H1 (cell line): ENCODE measurements at regions not wholly inside any gene's neighbourhood (a gene's known extent, or its start where the extent isn't known, plus 50 kb on each side); places are given as distances from the start of the nearest gene placed in this dataset.

ENCODE experiments used
- CTCF ChIA-PET: fragments of 300-600 bp; sonication (Branson Sonifier 250); formaldehyde crosslinking; loops from one replicate; lab custom pipeline; 2021; ENCODE audit not compliant: partially characterized antibody; lab: Charles Lee
- POLR2A ChIA-PET: fragments of 300-600 bp; sonication (Branson Sonifier 250); formaldehyde crosslinking; loops from one replicate; lab custom pipeline; 2021; ENCODE audit warnings: inconsistent platforms; ENCODE audit not compliant: partially characterized antibody; lab: Charles Lee
- DNase-seq, 2 experiments: peaks; one replicate each; pipeline versions ENCODE4 v3.0.0 to v3.0.0-alpha.2; 2010 to 2022; ENCODE audit warnings: low spot score in 2 of 2, low read depth in 1 of 2, mixed read lengths in 1 of 2
- FAIRE-seq: peaks from 2 replicates; lab custom pipeline; 2011; peaks lifted over from hg19 to GRCh38; lab: Jason Lieb, UNC
- H2AFZ ChIP-seq: 2 replicates; pipeline ENCODE4 v1.8.1; 2012; ENCODE audit warnings: low read length, inconsistent platforms
- H2AK5ac ChIP-seq: 2 replicates; pipeline ENCODE4 v1.6.1; 2013; ENCODE audit warnings: low read depth, low read length
- H2BK120ac ChIP-seq: replicated peaks from 2 replicates; pipeline ENCODE3; 2013; ENCODE audit warnings: low read depth, low read length, inconsistent platforms
- H2BK12ac ChIP-seq: 2 replicates; pipeline ENCODE4 v1.6.1; 2013; ENCODE audit warnings: low read depth, low read length
- H2BK15ac ChIP-seq: 2 replicates; pipeline ENCODE4 v1.6.1; 2013; ENCODE audit warnings: low read length
- H2BK20ac ChIP-seq: 2 replicates; pipeline ENCODE4 v1.6.1; 2013; ENCODE audit warnings: low read length
- H2BK5ac ChIP-seq: 2 replicates; pipeline ENCODE4 v1.6.1; 2013; ENCODE audit warnings: low read depth, low read length
- H3K14ac ChIP-seq: 2 replicates; pipeline ENCODE4 v1.6.1; 2013; ENCODE audit warnings: inconsistent platforms; ENCODE audit not compliant: insufficient read length
- H3K18ac ChIP-seq: 2 replicates; pipeline ENCODE4 v1.6.1; 2013; ENCODE audit warnings: low read length; ENCODE audit errors: extremely low read depth
- H3K23ac ChIP-seq: 2 replicates; pipeline ENCODE4 v1.6.1; 2013; ENCODE audit warnings: inconsistent platforms; ENCODE audit not compliant: insufficient read length
- H3K23me2 ChIP-seq: 2 replicates; pipeline ENCODE4 v1.6.1; 2013; ENCODE audit warnings: low read depth, low read length
- H3K27ac ChIP-seq: 2 replicates; pipeline ENCODE4 v1.6.1; 2011; ENCODE audit warnings: low read depth, low read length, inconsistent platforms
- H3K27me3 ChIP-seq, 4 experiments: replicated peaks in 1 of 4; 1 replicate in 1 of 4; 2 replicates in 3 of 4; pipeline versions ENCODE4 v1.6.1 to v1.8.1; 2011 to 2013; ENCODE audit warnings: low read length in 3 of 4, mild to moderate bottlenecking in 3 of 4, inconsistent platforms in 2 of 4, mixed read lengths in 2 of 4, moderate library complexity in 1 of 4; ENCODE audit not compliant: control insufficient read depth in 3 of 4, insufficient read depth in 3 of 4; ENCODE audit errors: extremely low read depth in 1 of 4
- H3K36me3 ChIP-seq, 4 experiments: 2 replicates each; pipeline versions ENCODE4 v1.6.1 to v1.8.1; 2011 to 2013; ENCODE audit warnings: mild to moderate bottlenecking in 4 of 4, low read length in 3 of 4, moderate library complexity in 2 of 4, control low read depth in 1 of 4, inconsistent platforms in 1 of 4; ENCODE audit not compliant: insufficient read depth in 4 of 4, control insufficient read depth in 2 of 4
- H3K4ac ChIP-seq: replicated peaks from 2 replicates; pipeline ENCODE3; 2013; ENCODE audit warnings: low read length, low read depth, mixed read lengths, inconsistent platforms; ENCODE audit not compliant: insufficient read length
- H3K4me1 ChIP-seq, 4 experiments: replicated peaks in 1 of 4; 1 replicate in 1 of 4; 2 replicates in 3 of 4; pipeline versions ENCODE4 v1.6.1 to v1.8.1; 2011 to 2013; ENCODE audit warnings: low read length in 3 of 4, inconsistent platforms in 2 of 4, mixed read lengths in 1 of 4; ENCODE audit not compliant: insufficient read depth in 4 of 4, control insufficient read depth in 3 of 4
- H3K4me2 ChIP-seq, 2 experiments: 2 replicates each; pipeline versions ENCODE4 v1.6.1 to v1.8.1; 2011 to 2013; ENCODE audit warnings: low read depth in 2 of 2, low read length in 2 of 2, control low read depth in 1 of 2, inconsistent platforms in 1 of 2, mild to moderate bottlenecking in 1 of 2; ENCODE audit not compliant: insufficient read depth in 1 of 2
- H3K4me3 ChIP-seq, 4 experiments: fragments of 200-600, 300-600 bp in 1 of 4; sonication (generic), shearing (Covaris generic), sonication (Bioruptor Twin) in 1 of 4; 2 replicates each; pipeline versions ENCODE4 v1.5.1 to v1.8.1; 2011 to 2016; ENCODE audit warnings: low read length in 4 of 4, low read depth in 3 of 4, control low read depth in 2 of 4, inconsistent platforms in 2 of 4, mild to moderate bottlenecking in 2 of 4, mixed read lengths in 1 of 4, moderate library complexity in 1 of 4; ENCODE audit not compliant: insufficient read depth in 2 of 4; ENCODE audit errors: extremely low read depth in 1 of 4
- H3K56ac ChIP-seq: replicated peaks from 2 replicates; pipeline ENCODE3; 2013; ENCODE audit warnings: low read depth, mild to moderate bottlenecking, mixed read lengths, low read length, inconsistent platforms; ENCODE audit not compliant: insufficient read length
- H3K79me1 ChIP-seq: 2 replicates; pipeline ENCODE4 v1.6.1; 2013; ENCODE audit warnings: low read depth, low read length, control low read depth
- H3K79me2 ChIP-seq, 2 experiments: 2 replicates each; pipeline versions ENCODE4 v1.6.1 to v1.8.1; 2012 to 2013; ENCODE audit warnings: low read length in 2 of 2, mild to moderate bottlenecking in 2 of 2, inconsistent platforms in 1 of 2; ENCODE audit not compliant: insufficient read depth in 2 of 2, control insufficient read depth in 1 of 2
- H3K9ac ChIP-seq, 4 experiments: replicated peaks in 1 of 4; 1 replicate in 1 of 4; 2 replicates in 3 of 4; pipeline versions ENCODE4 v1.6.1 to v1.8.1; 2011 to 2013; ENCODE audit warnings: low read depth in 3 of 4, low read length in 3 of 4, control low read depth in 2 of 4, mild to moderate bottlenecking in 2 of 4, moderate library complexity in 2 of 4, inconsistent platforms in 1 of 4; ENCODE audit errors: extremely low read depth in 1 of 4
- H3K9me3 ChIP-seq, 2 experiments: 2 replicates each; pipeline versions ENCODE4 v1.6.1 to v1.8.1; 2012 to 2013; ENCODE audit warnings: mild to moderate bottlenecking in 2 of 2, moderate library complexity in 2 of 2, control low read depth in 1 of 2, inconsistent platforms in 1 of 2, low read depth in 1 of 2, low read length in 1 of 2, mixed read lengths in 1 of 2; ENCODE audit not compliant: insufficient read depth in 2 of 2
- H4K20me1 ChIP-seq, 2 experiments: replicated peaks in 1 of 2; 2 replicates each; pipeline versions ENCODE3 to v1.8.1; 2011 to 2013; ENCODE audit warnings: inconsistent platforms in 2 of 2, low read length in 2 of 2, mild to moderate bottlenecking in 1 of 2; ENCODE audit not compliant: insufficient read depth in 2 of 2, control insufficient read depth in 1 of 2
- H4K5ac ChIP-seq: 2 replicates; pipeline ENCODE4 v1.6.1; 2013; ENCODE audit warnings: low read length, low read depth, mixed read lengths, inconsistent platforms; ENCODE audit not compliant: insufficient read length
- H4K8ac ChIP-seq: 2 replicates; pipeline ENCODE4 v1.8.0; 2013; ENCODE audit warnings: mild to moderate bottlenecking, moderate library complexity, low read length, inconsistent platforms; ENCODE audit not compliant: insufficient read depth; ENCODE audit errors: extremely low read depth
- H4K91ac ChIP-seq: replicated peaks from 2 replicates; pipeline ENCODE3; 2013; ENCODE audit warnings: low read length, mixed read lengths, inconsistent platforms; ENCODE audit not compliant: insufficient read length
- ASH2L ChIP-seq: fragments of 200-600, 300-600 bp; sonication (generic); IDR thresholded peaks from one replicate; pipeline ENCODE4 v1.7.1; 2017; ENCODE audit warnings: low read length
- BCL11A ChIP-seq, 2 experiments: IDR thresholded peaks; one replicate each; pipeline ENCODE4 v1.6.1; 2011; ENCODE audit warnings: low read depth in 2 of 2, low read length in 2 of 2, mild to moderate bottlenecking in 2 of 2
- E2F6 ChIP-seq: IDR thresholded peaks from 2 replicates; pipeline ENCODE4 v1.6.1; 2012; ENCODE audit warnings: inconsistent platforms
- RAD21 ChIP-seq, 2 experiments: IDR thresholded peaks in 1 of 2; conservative IDR thresholded peaks in 1 of 2; 2 replicates each; pipeline ENCODE4 v1.6.1; 2011; ENCODE audit warnings: low read depth in 2 of 2, low read length in 2 of 2, improper control_type of control experiment in 1 of 2, inconsistent platforms in 1 of 2, mild to moderate bottlenecking in 1 of 2, moderate library complexity in 1 of 2
- SIX5 ChIP-seq: IDR thresholded peaks from 2 replicates; pipeline ENCODE4 v1.6.1; 2011; ENCODE audit warnings: mild to moderate bottlenecking, low read depth, low read length
- TAF7 ChIP-seq: optimal IDR thresholded peaks from 2 replicates; pipeline ENCODE3; 2011; ENCODE audit warnings: low read depth, mild to moderate bottlenecking, inconsistent platforms, low read length, moderate library complexity, borderline replicate concordance
- TBP ChIP-seq: IDR thresholded peaks from 2 replicates; pipeline ENCODE4 v1.6.1; 2011; ENCODE audit warnings: low read depth, low read length, improper control_type of control experiment
- TEAD4 ChIP-seq: IDR thresholded peaks from 2 replicates; pipeline ENCODE4 v1.6.1; 2012; ENCODE audit warnings: low read depth, low read length, inconsistent platforms, mixed read lengths
- YY1 ChIP-seq: IDR thresholded peaks from 2 replicates; pipeline ENCODE4 v1.6.1; 2011; ENCODE audit warnings: low read depth, mild to moderate bottlenecking, low read length
- WGBS, 2 experiments: shearing (Covaris generic) in 1 of 2; methylation state at CpG; one replicate each; pipeline versions ENCODE4 v1.1.6 to v1.1.7; 2013 to 2015; ENCODE audit warnings: low lambda C conversion rate in 2 of 2, mixed read lengths in 2 of 2, inconsistent platforms in 1 of 2, low coverage in 1 of 2, missing lambda C conversion rate in 1 of 2; ENCODE audit not compliant: insufficient replicate concordance in 2 of 2, insufficient coverage in 1 of 2, insufficient read length in 1 of 2; ENCODE audit errors: extremely low coverage in 1 of 2, missing lambda C conversion rate in 1 of 2; 5-methylcytosine and 5-hydroxymethylcytosine counted together
- TF ChIP-seq, protein P1 (sequence below): IDR thresholded peaks from 2 replicates; pipeline ENCODE4 v1.6.1; 2011; ENCODE audit warnings: low read length, improper control_type of control experiment

DNA sequence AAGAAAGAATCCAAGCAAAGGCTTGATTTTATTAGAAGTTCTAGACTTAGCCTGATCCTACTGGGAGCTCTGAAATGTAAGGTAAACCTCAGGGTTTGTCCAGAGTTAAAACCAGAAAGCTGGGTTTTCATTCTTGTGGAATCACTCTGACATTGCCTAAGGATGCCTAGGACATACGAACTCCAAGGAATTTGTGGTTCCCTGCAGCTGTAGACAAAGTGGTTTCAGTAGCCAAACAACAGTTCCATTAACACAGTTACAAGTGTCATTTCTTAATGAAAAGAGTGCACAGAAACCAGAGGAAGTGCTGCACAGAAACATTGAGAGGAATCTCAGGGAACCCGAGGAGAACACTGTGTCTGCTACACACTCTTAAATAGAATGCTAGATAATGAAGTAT, 221.4 kb upstream of the ST6GAL2 start:
- POLR2A ChIA-PET, result no interaction called here
- Histone ChIP-seq H2BK15ac (no peak overlapping the region), H2BK12ac (no peak overlapping the region), H2AFZ (no peak overlapping the region), H4K8ac (no peak overlapping the region), H3K36me3 (no peaks in the 10 kb centered on the region), H3K23me2 (no peaks in the 10 kb centered on the region), H3K14ac (no peak overlapping the region), H3K27me3 (no peaks in the 10 kb centered on the region), H4K5ac (no peak overlapping the region), H2BK5ac (no peak overlapping the region), H2BK20ac (no peak overlapping the region), H3K79me2 (no peaks in the 10 kb centered on the region), H3K4me1 (no peaks in the 10 kb centered on the region), H3K18ac (no peak overlapping the region), H4K20me1 (no peaks in the 10 kb centered on the region), H3K9ac (no peak overlapping the region), H3K4me2 (no peak overlapping the region), H2AK5ac (no peak overlapping the region), H3K23ac (no peak overlapping the region), H2BK120ac (no peak overlapping the region), H3K56ac (no peak overlapping the region), H3K79me1 (no peaks in the 10 kb centered on the region), H3K27ac (no peak overlapping the region), H3K4me3 (no peak overlapping the region), H3K9me3 (no peaks in the 10 kb centered on the region), H4K91ac (no peak overlapping the region), H3K4ac (no peak overlapping the region)
- WGBS, 2 experiments, result 88% methylated on average over 2 of the region's 2 CpGs; no CpG with 5 or more reads in 1 of the 2 experiments
- CTCF ChIA-PET, result no interaction called here
- FAIRE-seq (no peak), DNase-seq (no peak)
- TF ChIP-seq ASH2L (no peak), SIX5 (no peak), YY1 (no peak), BCL11A (IDR thresholded peaks at IDR 0.05; ENCODE audit: low read depth in 2 of 2, low read length in 2 of 2) (no peak), E2F6 (no peak), RAD21 (IDR thresholded peaks at IDR 0.05 in 1 of 2, conservative IDR thresholded peaks at IDR 0.05 in 1 of 2; ENCODE audit: low read depth in 2 of 2, low read length in 2 of 2) (no peak), TBP (no peak), TAF7 (no peak), TEAD4 (no peak)
- TF ChIP-seq, protein P1, sequence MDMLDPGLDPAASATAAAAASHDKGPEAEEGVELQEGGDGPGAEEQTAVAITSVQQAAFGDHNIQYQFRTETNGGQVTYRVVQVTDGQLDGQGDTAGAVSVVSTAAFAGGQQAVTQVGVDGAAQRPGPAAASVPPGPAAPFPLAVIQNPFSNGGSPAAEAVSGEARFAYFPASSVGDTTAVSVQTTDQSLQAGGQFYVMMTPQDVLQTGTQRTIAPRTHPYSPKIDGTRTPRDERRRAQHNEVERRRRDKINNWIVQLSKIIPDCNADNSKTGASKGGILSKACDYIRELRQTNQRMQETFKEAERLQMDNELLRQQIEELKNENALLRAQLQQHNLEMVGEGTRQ, result no peak
